GM12878 (cell line): ENCODE measurements at regions not wholly inside any gene's neighbourhood (a gene's known extent, or its start where the extent isn't known, plus 50 kb on each side); places are given as distances from the start of the nearest gene placed in this dataset.
A peak's percentile ranks its signal among the peaks of the same experiment; 100 is the strongest.

Experiments
- ATF7 ChIP-seq: fragments of 450-650 bp; IDR thresholded peaks from 2 replicates; pipeline ENCODE4 v1.6.1; 2016; ENCODE audit warnings: low read depth, mild to moderate bottlenecking
- BMI1 ChIP-seq: fragments of 450-650 bp; IDR thresholded peaks from 2 replicates; pipeline ENCODE4 v1.6.1; 2016; ENCODE audit warnings: mild to moderate bottlenecking, moderate library complexity, borderline replicate concordance
- CBX5 ChIP-seq: sonication (generic); IDR thresholded peaks from 2 replicates; pipeline ENCODE4 v1.6.1; 2016; ENCODE audit warnings: low read depth, moderate library complexity, mild to moderate bottlenecking, inconsistent platforms
- CHD2 ChIP-seq: IDR thresholded peaks from 2 replicates; pipeline ENCODE4 v1.6.1; 2011; ENCODE audit warnings: low read depth, low read length, improper control_type of control experiment, borderline replicate concordance
- E2F8 ChIP-seq: fragments of 450-650 bp; IDR thresholded peaks from 2 replicates; pipeline ENCODE4 v1.6.1; 2018; ENCODE audit warnings: mild to moderate bottlenecking, low read depth, moderate library complexity; ENCODE audit not compliant: partially characterized antibody
- EGR1 ChIP-seq, 2 experiments: IDR thresholded peaks; 1 replicate in 1 of 2; 2 replicates in 1 of 2; pipeline ENCODE4 v1.6.1; 2011 to 2012; ENCODE audit warnings: low read depth in 2 of 2, low read length in 2 of 2, borderline replicate concordance in 1 of 2, mild to moderate bottlenecking in 1 of 2, moderate library complexity in 1 of 2
- ESRRA ChIP-seq: IDR thresholded peaks from 2 replicates; pipeline ENCODE4 v1.6.1; 2012; ENCODE audit warnings: mild to moderate bottlenecking, low read length, improper control_type of control experiment
- ETV6 ChIP-seq, 2 experiments: fragments of 450-650 bp in 1 of 2; IDR thresholded peaks in 1 of 2; conservative IDR thresholded peaks in 1 of 2; 2 replicates each; pipeline ENCODE4 v1.6.1; 2014; ENCODE audit warnings: antibody characterized with exemption in 1 of 2, borderline replicate concordance in 1 of 2, low read depth in 1 of 2, mild to moderate bottlenecking in 1 of 2, moderate library complexity in 1 of 2
- JUNB ChIP-seq: IDR thresholded peaks from 2 replicates; pipeline ENCODE4 v1.6.1; 2016; ENCODE audit warnings: antibody characterized with exemption, mild to moderate bottlenecking
- MXI1 ChIP-seq: fragments of 150-350 bp; IDR thresholded peaks from 2 replicates; pipeline ENCODE4 v1.6.1; 2011; ENCODE audit warnings: low read depth, mild to moderate bottlenecking, inconsistent platforms, low read length, improper control_type of control experiment
- NFXL1 ChIP-seq: fragments of 450-650 bp; IDR thresholded peaks from 2 replicates; pipeline ENCODE4 v1.6.1; 2017; ENCODE audit warnings: antibody characterized with exemption, mild to moderate bottlenecking, borderline replicate concordance
- NRF1 ChIP-seq: conservative IDR thresholded peaks from 2 replicates; pipeline ENCODE4 v1.6.1; 2011; ENCODE audit warnings: mild to moderate bottlenecking, low read depth, low read length, improper control_type of control experiment
- POLR2AphosphoS5 ChIP-seq: IDR thresholded peaks from 2 replicates; pipeline ENCODE4 v1.6.1; 2011; ENCODE audit warnings: mild to moderate bottlenecking, low read length, inconsistent platforms
- SPI1 ChIP-seq: IDR thresholded peaks from 2 replicates; pipeline ENCODE4 v1.6.1; 2011; ENCODE audit warnings: low read depth, mild to moderate bottlenecking, low read length, moderate library complexity, borderline replicate concordance; ENCODE audit not compliant: insufficient read depth
- SUPT20H ChIP-seq: IDR thresholded peaks from 2 replicates; pipeline ENCODE4 v1.6.1; 2011; ENCODE audit warnings: low read depth, mild to moderate bottlenecking, low read length, moderate library complexity, borderline replicate concordance; ENCODE audit not compliant: control insufficient read depth
- TCF3 ChIP-seq: IDR thresholded peaks from 2 replicates; pipeline ENCODE4 v1.6.1; 2012; ENCODE audit warnings: low read depth, mild to moderate bottlenecking, low read length, borderline replicate concordance; ENCODE audit not compliant: insufficient read depth
- YY1 ChIP-seq: IDR thresholded peaks from 2 replicates; pipeline ENCODE4 v1.6.1; 2011; ENCODE audit warnings: low read depth, mild to moderate bottlenecking, low read length
- ZBTB11 ChIP-seq: fragments of 450-650 bp; formaldehyde crosslinking; IDR thresholded peaks from 2 replicates; pipeline ENCODE4 v1.5.0; 2022; ENCODE audit warnings: mild to moderate bottlenecking, missing genetic modification characterization
- ZBTB33 ChIP-seq: fragments of 450-650 bp; IDR thresholded peaks from 2 replicates; pipeline ENCODE4 v1.6.1; 2017; ENCODE audit warnings: mild to moderate bottlenecking
- ZNF207 ChIP-seq: fragments of 450-650 bp; IDR thresholded peaks from 2 replicates; pipeline ENCODE4 v1.6.1; 2014; ENCODE audit warnings: antibody characterized with exemption, mild to moderate bottlenecking, borderline replicate concordance
- ZZZ3 ChIP-seq: IDR thresholded peaks from 2 replicates; pipeline ENCODE4 v1.6.1; 2011; ENCODE audit warnings: low read depth; ENCODE audit not compliant: control insufficient read depth, insufficient read length

GRCh38 chr3:6717026-6717943 is 143.6 kb upstream of the GRM7 start (continued):
- TF ChIP-seq ETV6 (conservative IDR thresholded peaks at IDR 0.05 in 1 of 2, IDR thresholded peaks at IDR 0.05 in 1 of 2; ENCODE audit: borderline replicate concordance in 1 of 2, low read depth in 1 of 2) = peak in 1 of 2 experiments; percentile 75; a peak in 1 of 4 replicates
- TF ChIP-seq NRF1 = no peak
- TF ChIP-seq CBX5 = peak; percentile 93
- TF ChIP-seq SUPT20H = no peak
- TF ChIP-seq BMI1 = peak; percentile 68; the same call in 1 of the 2 replicates
- no peak for TF ChIP-seq YY1
- no peak for TF ChIP-seq POLR2AphosphoS5
- TF ChIP-seq SPI1 = peak; percentile 100
- TF ChIP-seq ZBTB33 = peak; percentile 19; the same call in 1 of the 2 replicates
- TF ChIP-seq ZZZ3 = no peak
- TF ChIP-seq EGR1 (IDR thresholded peaks at IDR 0.05; ENCODE audit: borderline replicate concordance in 1 of 2, low read depth in 2 of 2, low read length in 2 of 2) = no peak
- no peak for TF ChIP-seq MXI1
- TF ChIP-seq E2F8 = no peak
- TF ChIP-seq TCF3 = 0 out of 2 replicates have a peak, but pooled peaks have one; percentile 25
- no peak for TF ChIP-seq ESRRA
- no peak for TF ChIP-seq ZBTB11 (CRISPR knock-in tag)
- TF ChIP-seq NFXL1 = no peak
- no peak; the same call in 1 of the 2 replicates for TF ChIP-seq JUNB
- TF ChIP-seq ATF7 = peak; percentile 87
- peak; percentile 71; the same call in 1 of the 2 replicates for TF ChIP-seq CHD2
- TF ChIP-seq ZNF207 = peak; percentile 57; the same call in 1 of the 2 replicates
